WTC11 (cell line): ENCODE measurements at regions not wholly inside any gene's neighbourhood (a gene's known extent, or its start where the extent isn't known, plus 50 kb on each side); places are given as distances from the start of the nearest gene placed in this dataset.

Experiments
- CBFB ChIP-seq: sonication (generic); formaldehyde crosslinking; IDR thresholded peaks from 2 replicates; pipeline ENCODE4 v1.8.1; 2022; ENCODE audit warnings: mild to moderate bottlenecking, low read depth, missing genetic modification reagents
- ELF4 ChIP-seq: sonication (generic); formaldehyde crosslinking; IDR thresholded peaks from 2 replicates; pipeline ENCODE4 v1.8.1; 2022; ENCODE audit warnings: low read depth, mild to moderate bottlenecking, moderate library complexity, missing genetic modification reagents
- ESRRA ChIP-seq: sonication (generic); formaldehyde crosslinking; IDR thresholded peaks from 2 replicates; pipeline ENCODE4 v1.8.1; 2022; ENCODE audit warnings: mild to moderate bottlenecking, missing genetic modification reagents, borderline replicate concordance
- KAT7 ChIP-seq: sonication (generic); formaldehyde crosslinking; IDR thresholded peaks from 2 replicates; pipeline ENCODE4 v1.8.1; 2023; ENCODE audit warnings: missing genetic modification reagents, mild to moderate bottlenecking, borderline replicate concordance
- MXD4 ChIP-seq: fragments of 250-450 bp; sonication (Bioruptor Pico); IDR thresholded peaks from 2 replicates; pipeline ENCODE4 v1.8.0; 2021; ENCODE audit warnings: mild to moderate bottlenecking, moderate library complexity, borderline replicate concordance
- NR2C2 ChIP-seq: sonication (generic); formaldehyde crosslinking; IDR thresholded peaks from 2 replicates; pipeline ENCODE4 v1.8.0; 2022; ENCODE audit warnings: mild to moderate bottlenecking, missing genetic modification reagents
- TCF7 ChIP-seq: sonication (generic); formaldehyde crosslinking; IDR thresholded peaks from 2 replicates; pipeline ENCODE4 v1.8.0; 2022; ENCODE audit warnings: mild to moderate bottlenecking, low read depth, missing genetic modification reagents, moderate library complexity
- ZNF396 ChIP-seq: fragments of 250-450 bp; sonication (Bioruptor Pico); IDR thresholded peaks from 2 replicates; pipeline ENCODE4 v1.8.0; 2021; ENCODE audit warnings: mild to moderate bottlenecking, moderate library complexity, borderline replicate concordance
- TF ChIP-seq, protein P1 (sequence below): fragments of 200-600 bp; IDR thresholded peaks from 2 replicates; pipeline ENCODE4 v1.8.0; 2022; ENCODE audit warnings: antibody characterized with exemption
- TF ChIP-seq, protein P2 (sequence below): sonication (generic); formaldehyde crosslinking; IDR thresholded peaks from 2 replicates; pipeline ENCODE4 v1.8.1; 2023; ENCODE audit warnings: mild to moderate bottlenecking, missing genetic modification reagents

DNA sequence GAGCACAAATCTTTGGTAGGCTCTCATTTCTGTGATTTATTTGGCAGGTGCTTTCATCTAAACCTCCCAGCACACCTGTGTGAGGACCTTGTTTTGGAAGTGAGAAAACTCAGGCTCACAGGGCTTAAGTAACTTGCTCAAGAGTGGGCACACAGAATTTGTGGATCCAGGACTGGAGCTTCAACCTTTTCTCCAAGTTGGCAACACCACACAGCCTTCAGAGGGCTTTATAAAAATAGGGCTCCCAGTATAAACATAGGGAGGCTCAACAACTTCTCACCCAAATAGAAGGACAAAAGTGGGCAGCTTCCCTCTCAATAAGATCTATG is 182.2 kb upstream of the NEBL start:
- TF ChIP-seq, protein P1, sequence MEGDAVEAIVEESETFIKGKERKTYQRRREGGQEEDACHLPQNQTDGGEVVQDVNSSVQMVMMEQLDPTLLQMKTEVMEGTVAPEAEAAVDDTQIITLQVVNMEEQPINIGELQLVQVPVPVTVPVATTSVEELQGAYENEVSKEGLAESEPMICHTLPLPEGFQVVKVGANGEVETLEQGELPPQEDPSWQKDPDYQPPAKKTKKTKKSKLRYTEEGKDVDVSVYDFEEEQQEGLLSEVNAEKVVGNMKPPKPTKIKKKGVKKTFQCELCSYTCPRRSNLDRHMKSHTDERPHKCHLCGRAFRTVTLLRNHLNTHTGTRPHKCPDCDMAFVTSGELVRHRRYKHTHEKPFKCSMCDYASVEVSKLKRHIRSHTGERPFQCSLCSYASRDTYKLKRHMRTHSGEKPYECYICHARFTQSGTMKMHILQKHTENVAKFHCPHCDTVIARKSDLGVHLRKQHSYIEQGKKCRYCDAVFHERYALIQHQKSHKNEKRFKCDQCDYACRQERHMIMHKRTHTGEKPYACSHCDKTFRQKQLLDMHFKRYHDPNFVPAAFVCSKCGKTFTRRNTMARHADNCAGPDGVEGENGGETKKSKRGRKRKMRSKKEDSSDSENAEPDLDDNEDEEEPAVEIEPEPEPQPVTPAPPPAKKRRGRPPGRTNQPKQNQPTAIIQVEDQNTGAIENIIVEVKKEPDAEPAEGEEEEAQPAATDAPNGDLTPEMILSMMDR, result no peak
- TF ChIP-seq ESRRA (no peak), TCF7 (no peak), NR2C2 (CRISPR knock-in tag) (no peak), KAT7 (CRISPR knock-in tag) (no peak), ELF4 (CRISPR knock-in tag) (no peak), ZNF396 (no peak), CBFB (no peak), MXD4 (CRISPR knock-in tag) (no peak)
- TF ChIP-seq, protein P2, sequence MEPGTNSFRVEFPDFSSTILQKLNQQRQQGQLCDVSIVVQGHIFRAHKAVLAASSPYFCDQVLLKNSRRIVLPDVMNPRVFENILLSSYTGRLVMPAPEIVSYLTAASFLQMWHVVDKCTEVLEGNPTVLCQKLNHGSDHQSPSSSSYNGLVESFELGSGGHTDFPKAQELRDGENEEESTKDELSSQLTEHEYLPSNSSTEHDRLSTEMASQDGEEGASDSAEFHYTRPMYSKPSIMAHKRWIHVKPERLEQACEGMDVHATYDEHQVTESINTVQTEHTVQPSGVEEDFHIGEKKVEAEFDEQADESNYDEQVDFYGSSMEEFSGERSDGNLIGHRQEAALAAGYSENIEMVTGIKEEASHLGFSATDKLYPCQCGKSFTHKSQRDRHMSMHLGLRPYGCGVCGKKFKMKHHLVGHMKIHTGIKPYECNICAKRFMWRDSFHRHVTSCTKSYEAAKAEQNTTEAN (CRISPR knock-in tag), result no peak
